ENCODE measurements at regions not wholly inside any gene's neighbourhood (a gene's known extent, or its start where the extent isn't known, plus 50 kb on each side); places are given as distances from the start of the nearest gene placed in this dataset.
"Not testable (repeated sequence)": the region's sequence is repeated elsewhere in the genome, so short reads cannot be mapped to it uniquely, and the experiment has no call there.

GRCh38 chr3:86788371-86788770, 202.6 kb downstream of the VGLL3 start:
- intact Hi-C loops (cut with micrococcal nuclease): no loop called here
- no peak for DNase-seq
- no peaks in the 10 kb centered on the region for H3K4me1 Mint-ChIP-seq (ENCODE audit: low read depth)
- H3K4me3 Mint-ChIP-seq: no peak overlapping the region
- CTCF ChIA-PET: interaction anchor here (0.9 to 1.2 kb wide), 2 partner anchors 14 to 16 kb away, joined by 3 read pairs; no protein-coding TSS in a partner anchor
- no peaks in the 10 kb centered on the region for H3K9me3 Mint-ChIP-seq
- H3K27me3 Mint-ChIP-seq (ENCODE audit: low read depth): no peaks in the 10 kb centered on the region
- H3K36me3 Mint-ChIP-seq (ENCODE audit: low read depth): no peaks in the 10 kb centered on the region
- no peak overlapping the region for H3K27ac Mint-ChIP-seq

- Mint-ChIP-seq H3K4me1 (ENCODE audit: low read depth) (no peaks in the 10 kb centered on the region), H3K9me3 (no peaks in the 10 kb centered on the region), H3K27me3 (ENCODE audit: low read depth) (no peaks in the 10 kb centered on the region), H3K36me3 (ENCODE audit: low read depth) (no peaks in the 10 kb centered on the region), H3K4me3 (no peak overlapping the region), H3K27ac (no peak overlapping the region)
- intact Hi-C loops (cut with micrococcal nuclease): no loop called here
- DNase-seq: no peak
- CTCF ChIA-PET: no interaction called here
Observed at GRCh38 chr3:86787091-86787490, 203.9 kb downstream of the VGLL3 start.

GRCh38 chr3:86785386-86785785, 205.6 kb downstream of the VGLL3 start:
- Mint-ChIP-seq H3K4me3 (no peak overlapping the region), H3K27me3 (ENCODE audit: low read depth) (no peaks in the 10 kb centered on the region), H3K36me3 (ENCODE audit: low read depth) (no peaks in the 10 kb centered on the region), H3K27ac (no peak overlapping the region), H3K4me1 (ENCODE audit: low read depth) (no peaks in the 10 kb centered on the region), H3K9me3 (no peaks in the 10 kb centered on the region)
- intact Hi-C loops (cut with micrococcal nuclease): no loop called here
- CTCF ChIA-PET: no interaction called here
- no peak for DNase-seq

- intact Hi-C loops (cut with micrococcal nuclease): no loop called here
Observed at GRCh38 chr3:86782866-86783265, 208.1 kb downstream of the VGLL3 start.

GRCh38 chr3:86782286-86782685, 208.7 kb downstream of the VGLL3 start:
- Mint-ChIP-seq H3K4me1 (ENCODE audit: low read depth) (no peaks in the 10 kb centered on the region), H3K9me3 (no peaks in the 10 kb centered on the region), H3K27ac (no peak overlapping the region), H3K27me3 (ENCODE audit: low read depth) (no peaks in the 10 kb centered on the region), H3K4me3 (no peak overlapping the region), H3K36me3 (ENCODE audit: low read depth) (no peaks in the 10 kb centered on the region)
- DNase-seq: no peak
- intact Hi-C loops (cut with micrococcal nuclease): no loop called here
- CTCF ChIA-PET: no interaction called here

More at GRCh38 chr3:86782866-86783265, 208.1 kb downstream of the VGLL3 start:
- CTCF ChIA-PET: interaction anchor here (0.6 kb wide), 1 partner anchor 8 kb away, joined by 3 read pairs; no protein-coding TSS in a partner anchor
- H3K4me3 Mint-ChIP-seq: no peak overlapping the region
- DNase-seq: no peak
- H3K27ac Mint-ChIP-seq: no peak overlapping the region
- no peaks in the 10 kb centered on the region for H3K27me3 Mint-ChIP-seq (ENCODE audit: low read depth)
- H3K4me1 Mint-ChIP-seq (ENCODE audit: low read depth): no peaks in the 10 kb centered on the region
- no peaks in the 10 kb centered on the region for H3K9me3 Mint-ChIP-seq
- H3K36me3 Mint-ChIP-seq (ENCODE audit: low read depth): no peaks in the 10 kb centered on the region

- intact Hi-C loops (cut with micrococcal nuclease): loop anchor here (1.0 to 10.0 kb wide), 5 partner anchors 198 to 1231 kb away; no protein-coding TSS in a partner anchor
- Mint-ChIP-seq H3K4me3 (no peak overlapping the region), H3K4me1 (ENCODE audit: low read depth) (no peaks in the 10 kb centered on the region), H3K9me3 (no peaks in the 10 kb centered on the region), H3K27me3 (ENCODE audit: low read depth) (no peaks in the 10 kb centered on the region), H3K36me3 (ENCODE audit: low read depth) (no peaks in the 10 kb centered on the region), H3K27ac (no peak overlapping the region)
- DNase-seq: no peak
- CTCF ChIA-PET: interaction anchor here (0.7 to 1.1 kb wide), 4 partner anchors 9 to 863 kb away, joined by 3 to 6 read pairs (median 3); no protein-coding TSS in a partner anchor
Observed at GRCh38 chr3:86774082-86774691, 216.8 kb downstream of the VGLL3 start.

GRCh38 chr3:86772699-86773098, 218.2 kb downstream of the VGLL3 start:
- H3K9me3 Mint-ChIP-seq: no peaks in the 10 kb centered on the region
- no peaks in the 10 kb centered on the region for H3K36me3 Mint-ChIP-seq (ENCODE audit: low read depth)
- no peak for DNase-seq
- H3K27ac Mint-ChIP-seq: no peak overlapping the region
- no peak overlapping the region for H3K4me3 Mint-ChIP-seq
- intact Hi-C loops (cut with micrococcal nuclease): loop anchor here (5.0 to 10.0 kb wide), 3 partner anchors 200 to 1232 kb away; no protein-coding TSS in a partner anchor
- no peaks in the 10 kb centered on the region for H3K27me3 Mint-ChIP-seq (ENCODE audit: low read depth)
- CTCF ChIA-PET: interaction anchor here (0.8 to 1.3 kb wide), 3 partner anchors 16 to 395 kb away, joined by 3 read pairs; no protein-coding TSS in a partner anchor
- no peaks in the 10 kb centered on the region for H3K4me1 Mint-ChIP-seq (ENCODE audit: low read depth)

- H3K4me1 Mint-ChIP-seq (ENCODE audit: low read depth): no peaks in the 10 kb centered on the region
- H3K27me3 Mint-ChIP-seq (ENCODE audit: low read depth): no peaks in the 10 kb centered on the region
- no peak overlapping the region for H3K27ac Mint-ChIP-seq
- no peak overlapping the region for H3K4me3 Mint-ChIP-seq
- CTCF ChIA-PET: interaction anchor here (0.6 to 1.3 kb wide), 3 partner anchors 17 to 175 kb away, joined by 3 to 4 read pairs (median 3); no protein-coding TSS in a partner anchor
- H3K9me3 Mint-ChIP-seq: no peaks in the 10 kb centered on the region
- DNase-seq: no peak
- H3K36me3 Mint-ChIP-seq (ENCODE audit: low read depth): no peaks in the 10 kb centered on the region
- intact Hi-C loops (cut with micrococcal nuclease): loop anchor here (5.0 to 10.0 kb wide), 3 partner anchors 200 to 1233 kb away; no protein-coding TSS in a partner anchor
Observed at GRCh38 chr3:86771741-86772512, 219.0 kb downstream of the VGLL3 start.

GRCh38 chr3:86766331-86766730, 224.6 kb downstream of the VGLL3 start:
- Mint-ChIP-seq H3K9me3 (peaks cover 2% of the 10 kb centered on the region), H3K4me1 (ENCODE audit: low read depth) (no peaks in the 10 kb centered on the region), H3K4me3 (no peak overlapping the region), H3K27ac (no peak overlapping the region), H3K27me3 (ENCODE audit: low read depth) (no peaks in the 10 kb centered on the region), H3K36me3 (ENCODE audit: low read depth) (no peaks in the 10 kb centered on the region)
- no peak for DNase-seq
- intact Hi-C loops (cut with micrococcal nuclease): no loop called here
- CTCF ChIA-PET: interaction anchor here (0.6 kb wide), 1 partner anchor 333 kb away, joined by 3 read pairs; no protein-coding TSS in a partner anchor

GRCh38 chr3:86757322-86758179, 233.4 kb downstream of the VGLL3 start:
- intact Hi-C loops (cut with micrococcal nuclease); H3K4me1 Mint-ChIP-seq (ENCODE audit: low read depth); H3K27me3 Mint-ChIP-seq (ENCODE audit: low read depth); H3K4me3 Mint-ChIP-seq; H3K27ac Mint-ChIP-seq; H3K9me3 Mint-ChIP-seq; DNase-seq; H3K36me3 Mint-ChIP-seq (ENCODE audit: low read depth): not testable (repeated sequence)
- CTCF ChIA-PET: interaction anchor here (0.8 kb wide), 1 partner anchor 13 kb away, joined by 3 read pairs; no protein-coding TSS in a partner anchor

GRCh38 chr3:86748015-86748414, 242.9 kb downstream of the VGLL3 start:
- no peaks in the 10 kb centered on the region for H3K4me1 Mint-ChIP-seq (ENCODE audit: low read depth)
- no peaks in the 10 kb centered on the region for H3K27me3 Mint-ChIP-seq (ENCODE audit: low read depth)
- H3K4me3 Mint-ChIP-seq: no peak overlapping the region
- DNase-seq: no peak
- no peak overlapping the region for H3K27ac Mint-ChIP-seq
- H3K9me3 Mint-ChIP-seq: no peaks in the 10 kb centered on the region
- CTCF ChIA-PET: no interaction called here
- no peaks in the 10 kb centered on the region for H3K36me3 Mint-ChIP-seq (ENCODE audit: low read depth)
- intact Hi-C loops (cut with micrococcal nuclease): no loop called here

- H3K4me1 Mint-ChIP-seq (ENCODE audit: low read depth): no peaks in the 10 kb centered on the region
- no peak for DNase-seq
- CTCF ChIA-PET: no interaction called here
- no peaks in the 10 kb centered on the region for H3K36me3 Mint-ChIP-seq (ENCODE audit: low read depth)
- H3K9me3 Mint-ChIP-seq: no peaks in the 10 kb centered on the region
- intact Hi-C loops (cut with micrococcal nuclease): no loop called here
- no peak overlapping the region for H3K27ac Mint-ChIP-seq
- H3K4me3 Mint-ChIP-seq: no peak overlapping the region
- H3K27me3 Mint-ChIP-seq (ENCODE audit: low read depth): no peaks in the 10 kb centered on the region
Observed at GRCh38 chr3:86744051-86744450, 246.9 kb downstream of the VGLL3 start.
